ENCODE measurements at regions not wholly inside any gene's neighbourhood (a gene's known extent, or its start where the extent isn't known, plus 50 kb on each side); places are given as distances from the start of the nearest gene placed in this dataset.

DNA sequence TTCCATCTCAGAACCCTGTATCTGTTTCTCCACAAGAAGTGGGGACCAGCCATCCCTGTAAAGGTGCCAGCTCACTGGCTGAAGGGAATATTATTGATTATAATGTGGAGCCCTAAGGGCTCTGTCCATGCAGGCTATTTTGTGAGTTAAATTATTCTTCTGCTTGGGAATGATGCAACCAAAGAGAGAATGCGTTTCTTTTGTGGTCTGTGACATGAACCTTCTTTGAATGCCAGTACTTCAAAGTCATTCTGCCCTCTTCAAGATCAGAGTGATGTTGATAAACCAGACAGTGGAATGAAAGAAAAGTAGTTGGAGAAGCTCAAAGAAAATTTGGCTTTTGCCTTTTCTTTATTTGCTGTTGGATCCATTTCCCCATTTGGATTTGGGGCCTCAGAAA, 995.2 kb downstream of the KCNMA1 start:
- ATAC-seq (ENCODE audit: low read depth) (no peak), DNase-seq (no peak)
- Histone ChIP-seq H4K8ac (ENCODE audit: low read depth in 2 of 2, low read length in 2 of 2) (no peak overlapping the region), H2BK20ac (ENCODE audit: low read depth, low read length) (no peak overlapping the region), H4K91ac (ENCODE audit: insufficient read depth, low read depth, low read length) (no peak overlapping the region), H2AK5ac (ENCODE audit: low read depth, low read length) (no peak overlapping the region), H4K5ac (ENCODE audit: low read depth, low read length) (no peak overlapping the region; the same call in 1 of the 2 replicates), H3K9me1 (ENCODE audit: insufficient read depth, low read length) (no peaks in the 10 kb centered on the region), H2AFZ (replicated peaks; ENCODE audit: low read length, poor library complexity) (no peak overlapping the region), H3K14ac (replicated peaks; ENCODE audit: low read depth, low read length) (no peak overlapping the region), H3K4me3 (ENCODE audit: insufficient read depth, low read depth, low read length) (no peak overlapping the region), H3K9ac (ENCODE audit: low read depth, low read length) (no peak overlapping the region), H4K20me1 (ENCODE audit: insufficient read depth, low read length) (no peaks in the 10 kb centered on the region), H3K18ac (ENCODE audit: low read depth, low read length) (peak overlapping the region; percentile 26; the same call in 1 of the 2 replicates), H3K9me3 (ENCODE audit: control insufficient read depth, insufficient read depth, low read length) (no peaks in the 10 kb centered on the region), H2BK120ac (ENCODE audit: low read depth, low read length) (peak overlapping the region; percentile 23; the same call in 1 of the 2 replicates), H3K4ac (ENCODE audit: low read depth, low read length) (no peak overlapping the region), H2AK9ac (replicated peaks; ENCODE audit: low read depth, low read length, poor library complexity) (no peak overlapping the region), H2BK5ac (ENCODE audit: low read depth, low read length, poor library complexity, severe bottlenecking) (no peak overlapping the region), H3K56ac (ENCODE audit: extremely low read depth, insufficient read depth, low read length) (no peak overlapping the region), H2BK15ac (ENCODE audit: low read depth, low read length) (no peak overlapping the region), H3K4me1 (ENCODE audit: control insufficient read depth, insufficient read depth, low read length) (peaks cover 19% of the 10 kb centered on the region), H3K36me3 (ENCODE audit: control insufficient read depth, insufficient read depth, low read length) (no peaks in the 10 kb centered on the region), H3K23ac (ENCODE audit: low read depth, low read length) (no peak overlapping the region), H3K79me1 (ENCODE audit: low read depth in 1 of 2, low read length in 2 of 2) (no peaks in the 10 kb centered on the region), H3K27ac (ENCODE audit: insufficient read depth, low read length) (no peak overlapping the region), H3K27me3 (ENCODE audit: control insufficient read depth, insufficient read depth, low read length) (no peaks in the 10 kb centered on the region), H3K4me2 (ENCODE audit: low read depth, low read length) (no peak overlapping the region)
- ChIA-PET CTCF (no interaction called here), POLR2A (ENCODE audit: unreplicated experiment) (no interaction called here)
- dilution Hi-C loops (cut with HindIII; ENCODE audit: low sequenced_read_pairs, unreplicated experiment) (no loop called here), intact Hi-C loops (cut with micrococcal nuclease) (loop anchor here (5.0 kb wide), 1 partner anchor 390 kb away; no protein-coding TSS in a partner anchor), in situ Hi-C loops (cut with MboI; ENCODE audit: low sequenced_read_pairs) (no loop called here)
- TF ChIP-seq RFX5 (IDR thresholded peaks at IDR 0.05; ENCODE audit: low read depth, low read length) = no peak
- no peak for TF ChIP-seq SMC3 (IDR thresholded peaks at IDR 0.05; ENCODE audit: low read depth, low read length)
- no peak for TF ChIP-seq POLR2A (IDR thresholded peaks at IDR 0.05; ENCODE audit: low read depth, low read length)
- no peak for TF ChIP-seq RCOR1 (IDR thresholded peaks at IDR 0.05; ENCODE audit: insufficient replicate concordance, low read length)
- TF ChIP-seq MAFK (IDR thresholded peaks at IDR 0.05; ENCODE audit: low read depth, low read length) = no peak
- TF ChIP-seq CHD1 (IDR thresholded peaks at IDR 0.05; ENCODE audit: low read depth, low read length) = no peak
- TF ChIP-seq, protein P1, sequence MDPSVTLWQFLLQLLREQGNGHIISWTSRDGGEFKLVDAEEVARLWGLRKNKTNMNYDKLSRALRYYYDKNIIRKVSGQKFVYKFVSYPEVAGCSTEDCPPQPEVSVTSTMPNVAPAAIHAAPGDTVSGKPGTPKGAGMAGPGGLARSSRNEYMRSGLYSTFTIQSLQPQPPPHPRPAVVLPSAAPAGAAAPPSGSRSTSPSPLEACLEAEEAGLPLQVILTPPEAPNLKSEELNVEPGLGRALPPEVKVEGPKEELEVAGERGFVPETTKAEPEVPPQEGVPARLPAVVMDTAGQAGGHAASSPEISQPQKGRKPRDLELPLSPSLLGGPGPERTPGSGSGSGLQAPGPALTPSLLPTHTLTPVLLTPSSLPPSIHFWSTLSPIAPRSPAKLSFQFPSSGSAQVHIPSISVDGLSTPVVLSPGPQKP (IDR thresholded peaks at IDR 0.05; ENCODE audit: borderline replicate concordance, low read depth, low read length) = no peak
- TF ChIP-seq, protein P2, sequence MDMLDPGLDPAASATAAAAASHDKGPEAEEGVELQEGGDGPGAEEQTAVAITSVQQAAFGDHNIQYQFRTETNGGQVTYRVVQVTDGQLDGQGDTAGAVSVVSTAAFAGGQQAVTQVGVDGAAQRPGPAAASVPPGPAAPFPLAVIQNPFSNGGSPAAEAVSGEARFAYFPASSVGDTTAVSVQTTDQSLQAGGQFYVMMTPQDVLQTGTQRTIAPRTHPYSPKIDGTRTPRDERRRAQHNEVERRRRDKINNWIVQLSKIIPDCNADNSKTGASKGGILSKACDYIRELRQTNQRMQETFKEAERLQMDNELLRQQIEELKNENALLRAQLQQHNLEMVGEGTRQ (IDR thresholded peaks at IDR 0.05; ENCODE audit: low read depth, low read length) = no peak
- no peak for TF ChIP-seq CEBPB (IDR thresholded peaks at IDR 0.05; ENCODE audit: low read depth, low read length)
- TF ChIP-seq, protein P3, sequence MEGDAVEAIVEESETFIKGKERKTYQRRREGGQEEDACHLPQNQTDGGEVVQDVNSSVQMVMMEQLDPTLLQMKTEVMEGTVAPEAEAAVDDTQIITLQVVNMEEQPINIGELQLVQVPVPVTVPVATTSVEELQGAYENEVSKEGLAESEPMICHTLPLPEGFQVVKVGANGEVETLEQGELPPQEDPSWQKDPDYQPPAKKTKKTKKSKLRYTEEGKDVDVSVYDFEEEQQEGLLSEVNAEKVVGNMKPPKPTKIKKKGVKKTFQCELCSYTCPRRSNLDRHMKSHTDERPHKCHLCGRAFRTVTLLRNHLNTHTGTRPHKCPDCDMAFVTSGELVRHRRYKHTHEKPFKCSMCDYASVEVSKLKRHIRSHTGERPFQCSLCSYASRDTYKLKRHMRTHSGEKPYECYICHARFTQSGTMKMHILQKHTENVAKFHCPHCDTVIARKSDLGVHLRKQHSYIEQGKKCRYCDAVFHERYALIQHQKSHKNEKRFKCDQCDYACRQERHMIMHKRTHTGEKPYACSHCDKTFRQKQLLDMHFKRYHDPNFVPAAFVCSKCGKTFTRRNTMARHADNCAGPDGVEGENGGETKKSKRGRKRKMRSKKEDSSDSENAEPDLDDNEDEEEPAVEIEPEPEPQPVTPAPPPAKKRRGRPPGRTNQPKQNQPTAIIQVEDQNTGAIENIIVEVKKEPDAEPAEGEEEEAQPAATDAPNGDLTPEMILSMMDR (conservative IDR thresholded peaks at IDR 0.05; ENCODE audit: low read depth, low read length) = no peak
- no peak for TF ChIP-seq RAD21 (IDR thresholded peaks at IDR 0.05; ENCODE audit: low read length)
- no peak for TF ChIP-seq MXI1 (IDR thresholded peaks at IDR 0.05; ENCODE audit: borderline replicate concordance, low read depth, low read length)
- no peak for TF ChIP-seq BHLHE40 (IDR thresholded peaks at IDR 0.05; ENCODE audit: low read depth, low read length)
- WGBS, 2 experiments (ENCODE audit: extremely low coverage in 2 of 2, insufficient read length in 1 of 2) = 80% methylated on average over 1 of the region's 1 CpG; no CpG with 5 or more reads in 1 of the 2 experiments
- BruUV-seq (replicated peaks) = no TSS peak
